ACC112 (cell line): ENCODE measurements at regions not wholly inside any gene's neighbourhood (a gene's known extent, or its start where the extent isn't known, plus 50 kb on each side); places are given as distances from the start of the nearest gene placed in this dataset.
A peak's percentile ranks its signal among the peaks of the same experiment; 100 is the strongest.

Source experiments
- H2AFZ ChIP-seq: fragments of 200-600 bp; sonication (generic); one replicate; pipeline ENCODE4 v1.6.0; 2017; ENCODE audit warnings: antibody characterized with exemption, low read length; ENCODE audit not compliant: unreplicated experiment
- H3K27ac ChIP-seq: fragments of 200-600 bp; sonication (generic); 2 replicates; pipeline ENCODE4 v1.5.1; 2014; ENCODE audit warnings: low read depth, mild to moderate bottlenecking, antibody characterized with exemption, low read length, moderate library complexity
- H3K27me3 ChIP-seq: fragments of 200-600 bp; sonication (generic); 2 replicates; pipeline ENCODE4 v1.6.1; 2014; ENCODE audit warnings: mild to moderate bottlenecking, antibody characterized with exemption, low read length, moderate library complexity, mixed read lengths; ENCODE audit not compliant: insufficient read depth
- H3K36me3 ChIP-seq: fragments of 200-600 bp; sonication (generic); 2 replicates; pipeline ENCODE4 v1.6.1; 2016; ENCODE audit warnings: mild to moderate bottlenecking, antibody characterized with exemption, low read length, moderate library complexity, mixed read lengths; ENCODE audit not compliant: insufficient read depth
- H3K4me1 ChIP-seq: fragments of 200-600 bp; sonication (generic); one replicate; pipeline ENCODE4 v1.6.1; 2016; ENCODE audit warnings: low read length, mixed read lengths; ENCODE audit not compliant: insufficient read depth, unreplicated experiment, control insufficient read depth
- H3K4me3 ChIP-seq: fragments of 200-600 bp; sonication (generic); 2 replicates; pipeline ENCODE4 v1.5.1; 2014; ENCODE audit warnings: mild to moderate bottlenecking, low read depth, low read length
- H3K79me2 ChIP-seq: fragments of 200-600 bp; sonication (generic); one replicate; pipeline ENCODE4 v1.6.0; 2016; ENCODE audit warnings: low read length; ENCODE audit not compliant: control insufficient read depth, unreplicated experiment, insufficient read depth

- H3K27me3 ChIP-seq = no peaks in the 10 kb centered on the region
- H2AFZ ChIP-seq = peak overlapping the region; percentile 51
- H3K79me2 ChIP-seq = no peaks in the 10 kb centered on the region
- no peak overlapping the region for H3K4me3 ChIP-seq
- H3K27ac ChIP-seq = peak overlapping the region; percentile 44; the same call in 1 of the 2 replicates
- peaks cover 21% of the 10 kb centered on the region for H3K4me1 ChIP-seq
- H3K36me3 ChIP-seq = no peaks in the 10 kb centered on the region
Measured at GRCh38 chr1:241419986-241420385, 63.0 kb upstream of the RGS7 start.

GRCh38 chr1:241417258-241417657 lies 60.3 kb upstream of the RGS7 start:
- Histone ChIP-seq H3K4me1 (peaks cover 25% of the 10 kb centered on the region), H3K4me3 (no peak overlapping the region), H3K79me2 (no peaks in the 10 kb centered on the region), H3K27me3 (no peaks in the 10 kb centered on the region), H2AFZ (no peak overlapping the region), H3K36me3 (no peaks in the 10 kb centered on the region), H3K27ac (no peak overlapping the region)

- H2AFZ ChIP-seq = no peak overlapping the region
- H3K27ac ChIP-seq = no peak overlapping the region
- peak overlapping the region; percentile 14; the same call in 1 of the 2 replicates for H3K4me3 ChIP-seq
- peaks cover 24% of the 10 kb centered on the region for H3K4me1 ChIP-seq
- H3K36me3 ChIP-seq = no peaks in the 10 kb centered on the region
- no peaks in the 10 kb centered on the region for H3K79me2 ChIP-seq
- no peaks in the 10 kb centered on the region for H3K27me3 ChIP-seq
Measured at GRCh38 chr1:241413974-241414373, 57.0 kb upstream of the RGS7 start.

GRCh38 chr1:241413386-241413785 lies 56.4 kb upstream of the RGS7 start:
- Histone ChIP-seq H3K4me1 (peaks cover 24% of the 10 kb centered on the region), H3K79me2 (no peaks in the 10 kb centered on the region), H3K27me3 (no peaks in the 10 kb centered on the region), H3K36me3 (no peaks in the 10 kb centered on the region), H3K4me3 (no peak overlapping the region), H3K27ac (no peak overlapping the region), H2AFZ (no peak overlapping the region)

- H2AFZ ChIP-seq = no peak overlapping the region
- H3K36me3 ChIP-seq = no peaks in the 10 kb centered on the region
- peaks cover 24% of the 10 kb centered on the region for H3K4me1 ChIP-seq
- H3K79me2 ChIP-seq = no peaks in the 10 kb centered on the region
- H3K4me3 ChIP-seq = no peak overlapping the region
- no peaks in the 10 kb centered on the region for H3K27me3 ChIP-seq
- H3K27ac ChIP-seq = no peak overlapping the region
Measured at GRCh38 chr1:241412646-241413045, 55.6 kb upstream of the RGS7 start.

GRCh38 chr1:241411776-241412338 lies 54.9 kb upstream of the RGS7 start:
- Histone ChIP-seq H3K4me3 (no peak overlapping the region), H3K36me3 (no peaks in the 10 kb centered on the region), H3K27ac (no peak overlapping the region; the same call in 1 of the 2 replicates)

GRCh38 chr1:241411056-241411775 lies 54.2 kb upstream of the RGS7 start:
- peak overlapping the region; percentile 13; the same call in 1 of the 2 replicates for H3K27ac ChIP-seq

More at GRCh38 chr1:241411776-241412338, 54.9 kb upstream of the RGS7 start:
- Histone ChIP-seq H3K4me1 (peaks cover 24% of the 10 kb centered on the region), H3K27me3 (no peaks in the 10 kb centered on the region), H2AFZ (no peak overlapping the region), H3K79me2 (no peaks in the 10 kb centered on the region)

GRCh38 chr1:241408170-241408569 lies 51.2 kb upstream of the RGS7 start:
- Histone ChIP-seq H3K4me3 (no peak overlapping the region), H3K27me3 (no peaks in the 10 kb centered on the region; the same call in 1 of the 2 replicates), H3K36me3 (no peaks in the 10 kb centered on the region), H3K79me2 (no peaks in the 10 kb centered on the region), H2AFZ (no peak overlapping the region), H3K27ac (no peak overlapping the region), H3K4me1 (peaks cover 11% of the 10 kb centered on the region)

More at GRCh38 chr1:241411056-241411775, 54.2 kb upstream of the RGS7 start:
- no peaks in the 10 kb centered on the region for H3K36me3 ChIP-seq
- no peak overlapping the region for H3K4me3 ChIP-seq
- H3K27me3 ChIP-seq = no peaks in the 10 kb centered on the region
- no peak overlapping the region for H2AFZ ChIP-seq
- peaks cover 24% of the 10 kb centered on the region for H3K4me1 ChIP-seq
- no peaks in the 10 kb centered on the region for H3K79me2 ChIP-seq
